GM19455 (cell line): ENCODE measurements at regions not wholly inside any gene's neighbourhood (a gene's known extent, or its start where the extent isn't known, plus 50 kb on each side); places are given as distances from the start of the nearest gene placed in this dataset.

ENCODE experiments used
- ATAC-seq: cut with Tn5 transposase; IDR thresholded peaks from one replicate; pipeline ENCODE4 v1.9.1; 2021; ENCODE audit not compliant: unreplicated experiment

GRCh38 chr9:120030847-120031246, 549.1 kb downstream of the CDK5RAP2 start:
- no peak for ATAC-seq

- no peak for ATAC-seq
Measured at GRCh38 chr9:120018550-120018949, 561.4 kb downstream of the CDK5RAP2 start.

GRCh38 chr9:120018037-120018436, 561.9 kb downstream of the CDK5RAP2 start:
- ATAC-seq: no peak

- no peak for ATAC-seq
Measured at GRCh38 chr9:120016231-120016630, 563.7 kb downstream of the CDK5RAP2 start.

- no peak for ATAC-seq
Measured at GRCh38 chr9:120014796-120015195, 565.2 kb downstream of the CDK5RAP2 start.

- ATAC-seq: no peak
Measured at GRCh38 chr9:120009856-120010255, 570.1 kb downstream of the CDK5RAP2 start.

- no peak for ATAC-seq
Measured at GRCh38 chr9:120001536-120001935, 578.4 kb downstream of the CDK5RAP2 start.

GRCh38 chr9:119998614-119999013, 581.4 kb downstream of the CDK5RAP2 start:
- no peak for ATAC-seq

- no peak for ATAC-seq
Measured at GRCh38 chr9:119991797-119992196, 588.2 kb downstream of the CDK5RAP2 start.

GRCh38 chr9:119986713-119987112, 593.3 kb downstream of the CDK5RAP2 start:
- ATAC-seq: no peak

- ATAC-seq: no peak
Measured at GRCh38 chr9:119986205-119986604, 593.8 kb downstream of the CDK5RAP2 start.

- ATAC-seq: no peak
Measured at GRCh38 chr9:119974026-119974425, 604.8 kb upstream of the BRINP1 start.

- peak; percentile 93 for ATAC-seq
Measured at GRCh38 chr9:119968836-119969707, 599.8 kb upstream of the BRINP1 start.

GRCh38 chr9:119967867-119968535, 598.8 kb upstream of the BRINP1 start:
- ATAC-seq: no peak

- ATAC-seq: no peak
Measured at GRCh38 chr9:119963798-119964372, 594.6 kb upstream of the BRINP1 start.

GRCh38 chr9:119963258-119963797, 594.1 kb upstream of the BRINP1 start:
- no peak for ATAC-seq

- no peak for ATAC-seq
Measured at GRCh38 chr9:119961774-119962424, 592.7 kb upstream of the BRINP1 start.

- no peak for ATAC-seq
Measured at GRCh38 chr9:119959846-119960545, 590.8 kb upstream of the BRINP1 start.

GRCh38 chr9:119956111-119956510, 586.9 kb upstream of the BRINP1 start:
- no peak for ATAC-seq

- no peak for ATAC-seq
Measured at GRCh38 chr9:119955276-119955675, 586.0 kb upstream of the BRINP1 start.

GRCh38 chr9:119951591-119951990, 582.4 kb upstream of the BRINP1 start:
- ATAC-seq: no peak
